ENCODE measurements at regions not wholly inside any gene's neighbourhood (a gene's known extent, or its start where the extent isn't known, plus 50 kb on each side); places are given as distances from the start of the nearest gene placed in this dataset.

GRCh38 chr7:126044662-126045061 lies 1115.0 kb upstream of the POT1 start:
- TF ChIP-seq EZH2phosphoT487 (IDR thresholded peaks at IDR 0.05), result no peak
- no peak for TF ChIP-seq CTCF (IDR thresholded peaks at IDR 0.05)
